Choroid plexus epithelial cell (primary cell): ENCODE measurements at regions not wholly inside any gene's neighbourhood (a gene's known extent, or its start where the extent isn't known, plus 50 kb on each side); places are given as distances from the start of the nearest gene placed in this dataset.
"Not testable (repeated sequence)": the region's sequence is repeated elsewhere in the genome, so short reads cannot be mapped to it uniquely, and the experiment has no call there.

ENCODE experiments used
- DNase-seq: peaks from one replicate; pipeline ENCODE4 v3.0.0-alpha.2; 2010; ENCODE audit warnings: low read depth
- H3K4me3 ChIP-seq: 2 replicates; pipeline ENCODE4 v1.5.1; 2011; ENCODE audit warnings: low read depth, mild to moderate bottlenecking, control low read depth, low read length, moderate library complexity
- CTCF ChIP-seq: conservative IDR thresholded peaks from 2 replicates; pipeline ENCODE4 v1.5.1; 2011; ENCODE audit warnings: low read depth, mild to moderate bottlenecking, control low read depth, inconsistent platforms, low read length, moderate library complexity

- no peak overlapping the region for H3K4me3 ChIP-seq
- no peak for DNase-seq
- peak; percentile 7 for TF ChIP-seq CTCF
These were observed 273.8 kb upstream of the SLC14A2 start for GRCh38 chr18:45341454-45341853.

- no peak for DNase-seq
- TF ChIP-seq CTCF = no peak
- H3K4me3 ChIP-seq = no peak overlapping the region
These were observed 273.1 kb upstream of the SLC14A2 start for GRCh38 chr18:45342166-45342565.

- TF ChIP-seq CTCF = no peak
- no peak overlapping the region for H3K4me3 ChIP-seq
- no peak for DNase-seq
These were observed 272.6 kb upstream of the SLC14A2 start for GRCh38 chr18:45342653-45343052.

GRCh38 chr18:45343365-45343764 is 271.9 kb upstream of the SLC14A2 start:
- no peak for TF ChIP-seq CTCF
- no peak overlapping the region for H3K4me3 ChIP-seq
- no peak for DNase-seq

GRCh38 chr18:45344680-45345079 is 270.6 kb upstream of the SLC14A2 start:
- not testable (repeated sequence) for DNase-seq, H3K4me3 ChIP-seq

GRCh38 chr18:45349019-45349418 is 266.3 kb upstream of the SLC14A2 start:
- DNase-seq = no peak
- no peak overlapping the region for H3K4me3 ChIP-seq
- no peak for TF ChIP-seq CTCF

- no peak for DNase-seq
- TF ChIP-seq CTCF = no peak
- H3K4me3 ChIP-seq = no peak overlapping the region
These were observed 265.8 kb upstream of the SLC14A2 start for GRCh38 chr18:45349467-45349866.
